ENCODE measurements at regions not wholly inside any gene's neighbourhood (a gene's known extent, or its start where the extent isn't known, plus 50 kb on each side); places are given as distances from the start of the nearest gene placed in this dataset.

GRCh38 chr6:40671001-40671693, 84.0 kb upstream of the LRFN2 start (continued):
- TF ChIP-seq CHD7 (IDR thresholded peaks at IDR 0.05; ENCODE audit: insufficient replicate concordance, low read length) (no peak), SIN3A (conservative IDR thresholded peaks at IDR 0.05 in 1 of 2, IDR thresholded peaks at IDR 0.05 in 1 of 2; ENCODE audit: low read depth in 1 of 2, low read length in 2 of 2) (no peak), HDAC6 (IDR thresholded peaks at IDR 0.05; ENCODE audit: low read depth, low read length) (no peak), POLR2A (IDR thresholded peaks at IDR 0.05; ENCODE audit: control extremely low read depth in 1 of 2, low read depth in 2 of 2, low read length in 2 of 2) (no peak), RAD21 (IDR thresholded peaks at IDR 0.05 in 1 of 2, conservative IDR thresholded peaks at IDR 0.05 in 1 of 2; ENCODE audit: low read depth in 2 of 2, low read length in 2 of 2) (no peak), RNF2 (IDR thresholded peaks at IDR 0.05; ENCODE audit: borderline replicate concordance, low read depth, low read length, missing control alignments, poor library complexity, severe bottlenecking) (no peak), ATF2 (IDR thresholded peaks at IDR 0.05; ENCODE audit: low read length) (no peak), YY1 (IDR thresholded peaks at IDR 0.05; ENCODE audit: low read depth, low read length) (no peak)
